H9 (cell line): ENCODE measurements at regions not wholly inside any gene's neighbourhood (a gene's known extent, or its start where the extent isn't known, plus 50 kb on each side); places are given as distances from the start of the nearest gene placed in this dataset.

Experiments used
- DNase-seq: peaks from one replicate; pipeline ENCODE4 v3.0.0-alpha.2; 2017
- H2AFZ ChIP-seq: one replicate; pipeline ENCODE4 v1.6.1; 2013; ENCODE audit warnings: mild to moderate bottlenecking, low read length, control low read depth, moderate library complexity
- H2AK5ac ChIP-seq: 2 replicates; pipeline ENCODE4 v1.6.1; 2013; ENCODE audit warnings: low read length, control low read depth, mixed read lengths; ENCODE audit not compliant: insufficient read length
- H2BK120ac ChIP-seq: one replicate; pipeline ENCODE4 v1.6.1; 2013; ENCODE audit warnings: low read depth, mild to moderate bottlenecking, low read length, control low read depth, inconsistent platforms; ENCODE audit not compliant: poor library complexity, severe bottlenecking
- H2BK12ac ChIP-seq: 2 replicates; pipeline ENCODE4 v1.6.1; 2013; ENCODE audit warnings: low read length, control low read depth, mixed read lengths, low read depth; ENCODE audit not compliant: insufficient read length
- H2BK15ac ChIP-seq: 2 replicates; pipeline ENCODE4 v1.6.1; 2013; ENCODE audit warnings: low read depth, low read length, control low read depth
- H2BK20ac ChIP-seq: one replicate; pipeline ENCODE4 v1.6.1; 2013; ENCODE audit warnings: low read depth, mild to moderate bottlenecking, low read length, control low read depth, inconsistent platforms; ENCODE audit not compliant: poor library complexity, severe bottlenecking
- H2BK5ac ChIP-seq: 2 replicates; pipeline ENCODE4 v1.6.1; 2013; ENCODE audit warnings: low read length, control low read depth, mixed read lengths; ENCODE audit not compliant: insufficient read length
- H3K14ac ChIP-seq: 2 replicates; pipeline ENCODE4 v1.6.1; 2013; ENCODE audit warnings: low read length, control low read depth; ENCODE audit not compliant: insufficient read depth
- H3K18ac ChIP-seq: 2 replicates; pipeline ENCODE4 v1.6.1; 2013; ENCODE audit warnings: low read depth, mild to moderate bottlenecking, mixed read lengths, low read length, control low read depth; ENCODE audit not compliant: insufficient read length
- H3K23ac ChIP-seq: 2 replicates; pipeline ENCODE4 v1.6.1; 2013; ENCODE audit warnings: low read length, control low read depth, mixed read lengths, low read depth; ENCODE audit not compliant: insufficient read length
- H3K23me2 ChIP-seq: 2 replicates; pipeline ENCODE4 v1.6.1; 2013; ENCODE audit warnings: low read depth, mild to moderate bottlenecking, mixed read lengths, low read length, control low read depth; ENCODE audit not compliant: insufficient read length, poor library complexity, severe bottlenecking
- H3K27ac ChIP-seq: 2 replicates; pipeline ENCODE4 v1.5.1; 2013; ENCODE audit warnings: low read length, control low read depth, mixed read lengths, low read depth; ENCODE audit not compliant: insufficient read length
- H3K27me3 ChIP-seq: 2 replicates; pipeline ENCODE4 v1.6.1; 2013; ENCODE audit warnings: low read length, control low read depth, inconsistent platforms; ENCODE audit not compliant: insufficient read depth
- H3K4ac ChIP-seq: 2 replicates; pipeline ENCODE4 v1.6.1; 2013; ENCODE audit warnings: low read depth, mild to moderate bottlenecking, control low read depth, inconsistent platforms, low read length, moderate library complexity
- H3K4me1 ChIP-seq: 2 replicates; pipeline ENCODE4 v1.6.1; 2013; ENCODE audit warnings: low read length, control low read depth, inconsistent platforms; ENCODE audit not compliant: insufficient read depth
- H3K4me2 ChIP-seq: 2 replicates; pipeline ENCODE4 v1.6.1; 2013; ENCODE audit warnings: low read length, control low read depth, mixed read lengths; ENCODE audit not compliant: insufficient read length, insufficient read depth
- H3K56ac ChIP-seq: 2 replicates; pipeline ENCODE4 v1.6.1; 2013; ENCODE audit warnings: low read depth, mild to moderate bottlenecking, mixed read lengths, low read length, control low read depth; ENCODE audit not compliant: insufficient read length
- H3K79me1 ChIP-seq: 2 replicates; pipeline ENCODE4 v1.6.1; 2013; ENCODE audit warnings: low read depth, mild to moderate bottlenecking, moderate library complexity, low read length, control low read depth, inconsistent platforms; ENCODE audit not compliant: insufficient read depth, poor library complexity, severe bottlenecking
- H3K79me2 ChIP-seq: 2 replicates; pipeline ENCODE4 v1.6.1; 2013; ENCODE audit warnings: low read length, control low read depth, inconsistent platforms; ENCODE audit not compliant: insufficient read depth
- H3K9ac ChIP-seq: 2 replicates; pipeline ENCODE4 v1.6.1; 2013; ENCODE audit warnings: low read length, control low read depth, mixed read lengths; ENCODE audit not compliant: insufficient read length; ENCODE audit errors: extremely low read depth
- H3K9me3 ChIP-seq: one replicate; pipeline ENCODE4 v1.6.1; 2013; ENCODE audit warnings: low read depth, low read length, inconsistent platforms; ENCODE audit not compliant: control insufficient read depth
- H3T11ph ChIP-seq: one replicate; pipeline ENCODE4 v1.6.1; 2013; ENCODE audit warnings: mild to moderate bottlenecking, low read length, control low read depth, inconsistent platforms
- H4K20me1 ChIP-seq: one replicate; pipeline ENCODE4 v1.6.1; 2013; ENCODE audit not compliant: control insufficient read depth, insufficient read length, insufficient read depth
- H4K5ac ChIP-seq: 2 replicates; pipeline ENCODE4 v1.6.1; 2013; ENCODE audit warnings: low read depth, mild to moderate bottlenecking, mixed read lengths, low read length, control low read depth; ENCODE audit not compliant: insufficient read length
- H4K8ac ChIP-seq: replicated peaks from 2 replicates; pipeline ENCODE4 v1.6.1; 2013; ENCODE audit warnings: low read length, control low read depth, mixed read lengths, low read depth; ENCODE audit not compliant: insufficient read length
- H4K91ac ChIP-seq: 2 replicates; pipeline ENCODE4 v1.6.1; 2013; ENCODE audit warnings: low read depth, mild to moderate bottlenecking, moderate library complexity, mixed read lengths, low read length, control low read depth; ENCODE audit not compliant: insufficient read length
- H3K27ac Mint-ChIP-seq, 3 experiments: 2 replicates in 2 of 3; 3 replicates in 1 of 3; pipeline ENCODE4 v1.8.0; 2020 to 2021; ENCODE audit warnings: mixed read lengths in 3 of 3, mild to moderate bottlenecking in 1 of 3, moderate library complexity in 1 of 3
- H3K27me3 Mint-ChIP-seq: 2 replicates; pipeline ENCODE4 v1.8.0; 2021; ENCODE audit warnings: low read depth, mild to moderate bottlenecking, moderate library complexity, mixed read lengths
- H3K36me3 Mint-ChIP-seq, 3 experiments: 2 replicates in 2 of 3; 3 replicates in 1 of 3; pipeline ENCODE4 v1.8.0; 2020 to 2021; ENCODE audit warnings: low read depth in 3 of 3, mixed read lengths in 3 of 3; ENCODE audit not compliant: insufficient read depth in 1 of 3
- H3K4me1 Mint-ChIP-seq, 2 experiments: 2 replicates each; pipeline ENCODE4 v1.8.0; 2020; ENCODE audit warnings: mixed read lengths in 2 of 2
- H3K4me3 Mint-ChIP-seq, 2 experiments: 2 replicates in 1 of 2; 3 replicates in 1 of 2; pipeline ENCODE4 v1.8.0; 2020 to 2021; ENCODE audit warnings: mild to moderate bottlenecking in 2 of 2, mixed read lengths in 2 of 2, moderate library complexity in 1 of 2
- H3K9me3 Mint-ChIP-seq, 2 experiments: 2 replicates in 1 of 2; 3 replicates in 1 of 2; pipeline ENCODE4 v1.8.0; 2020; ENCODE audit warnings: mild to moderate bottlenecking in 2 of 2, mixed read lengths in 2 of 2, moderate library complexity in 1 of 2
- WGBS: extraction: QIAGEN DNeasy Blood & Tissue Kit; methylation state at CpG from one replicate; pipeline ENCODE4 v1.1.7; 2013; ENCODE audit warnings: missing lambda C conversion rate, low lambda C conversion rate, mixed read lengths; ENCODE audit not compliant: insufficient read length; ENCODE audit errors: extremely low coverage; 5-methylcytosine and 5-hydroxymethylcytosine counted together
- TF ChIP-seq, protein P1 (sequence below): fragments of 200-600 bp; sonication (generic); conservative IDR thresholded peaks from 3 replicates; pipeline ENCODE4 v1.8.0; 2021; ENCODE audit warnings: antibody characterized with exemption, mild to moderate bottlenecking

- H3K27ac ChIP-seq, result no peak overlapping the region
- TF ChIP-seq, protein P1, sequence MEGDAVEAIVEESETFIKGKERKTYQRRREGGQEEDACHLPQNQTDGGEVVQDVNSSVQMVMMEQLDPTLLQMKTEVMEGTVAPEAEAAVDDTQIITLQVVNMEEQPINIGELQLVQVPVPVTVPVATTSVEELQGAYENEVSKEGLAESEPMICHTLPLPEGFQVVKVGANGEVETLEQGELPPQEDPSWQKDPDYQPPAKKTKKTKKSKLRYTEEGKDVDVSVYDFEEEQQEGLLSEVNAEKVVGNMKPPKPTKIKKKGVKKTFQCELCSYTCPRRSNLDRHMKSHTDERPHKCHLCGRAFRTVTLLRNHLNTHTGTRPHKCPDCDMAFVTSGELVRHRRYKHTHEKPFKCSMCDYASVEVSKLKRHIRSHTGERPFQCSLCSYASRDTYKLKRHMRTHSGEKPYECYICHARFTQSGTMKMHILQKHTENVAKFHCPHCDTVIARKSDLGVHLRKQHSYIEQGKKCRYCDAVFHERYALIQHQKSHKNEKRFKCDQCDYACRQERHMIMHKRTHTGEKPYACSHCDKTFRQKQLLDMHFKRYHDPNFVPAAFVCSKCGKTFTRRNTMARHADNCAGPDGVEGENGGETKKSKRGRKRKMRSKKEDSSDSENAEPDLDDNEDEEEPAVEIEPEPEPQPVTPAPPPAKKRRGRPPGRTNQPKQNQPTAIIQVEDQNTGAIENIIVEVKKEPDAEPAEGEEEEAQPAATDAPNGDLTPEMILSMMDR, result no peak
- DNase-seq, result no peak
- H3K56ac ChIP-seq, result no peak overlapping the region
- WGBS, result no CpG with 5 or more reads among the region's 1 CpG
- H3K9me3 ChIP-seq, result no peaks in the 10 kb centered on the region
- H3K4ac ChIP-seq, result no peak overlapping the region
- no peak overlapping the region for H2BK15ac ChIP-seq
- Mint-ChIP-seq H3K36me3 (no peaks in the 10 kb centered on the region), H3K9me3 (no peaks in the 10 kb centered on the region), H3K27me3 (no peaks in the 10 kb centered on the region; the same call in 1 of the 2 replicates), H3K4me3 (no peak overlapping the region), H3K27ac (no peak overlapping the region), H3K4me1 (peaks cover 0 to 5% of the 10 kb centered on the region in 2 experiments; a peak in 3 of 4 replicates)
- H3K79me1 ChIP-seq, result no peaks in the 10 kb centered on the region
- H3K79me2 ChIP-seq, result no peaks in the 10 kb centered on the region; the same call in 1 of the 2 replicates
- no peak overlapping the region for H3K4me2 ChIP-seq
- no peak overlapping the region for H2BK5ac ChIP-seq
- no peak overlapping the region for H2BK12ac ChIP-seq
- no peaks in the 10 kb centered on the region for H3K27me3 ChIP-seq
- no peak overlapping the region for H3K14ac ChIP-seq
- no peak overlapping the region for H3T11ph ChIP-seq
- no peak overlapping the region for H3K18ac ChIP-seq
- no peak overlapping the region for H4K8ac ChIP-seq
- H4K91ac ChIP-seq, result no peak overlapping the region
- H4K20me1 ChIP-seq, result no peaks in the 10 kb centered on the region
- no peak overlapping the region for H2AFZ ChIP-seq
- no peak overlapping the region for H2BK120ac ChIP-seq
- no peaks in the 10 kb centered on the region for H3K4me1 ChIP-seq
- H2BK20ac ChIP-seq, result no peak overlapping the region
- no peak overlapping the region for H4K5ac ChIP-seq
- no peak overlapping the region for H2AK5ac ChIP-seq
- no peak overlapping the region for H3K23ac ChIP-seq
- H3K9ac ChIP-seq, result no peak overlapping the region
- H3K23me2 ChIP-seq, result no peaks in the 10 kb centered on the region
Observed at GRCh38 chr5:91221917-91222316, 161.2 kb downstream of the ARRDC3 start.
